Left ventricle myocardium inferior (tissue), 1 donor: ENCODE measurements at regions not wholly inside any gene's neighbourhood (a gene's known extent, or its start where the extent isn't known, plus 50 kb on each side); places are given as distances from the start of the nearest gene placed in this dataset.

ENCODE experiments used
- DNase-seq: peaks from one replicate; pipeline ENCODE4 v3.0.0-alpha.2; 2020
- H3K27ac ChIP-seq: fragments of 200-600 bp; replicated peaks from 2 replicates; pipeline ENCODE4 v1.8.0; 2021
- H3K27me3 ChIP-seq: fragments of 200-600 bp; 2 replicates; pipeline ENCODE4 v1.8.0; 2021; ENCODE audit warnings: low read depth
- H3K36me3 ChIP-seq: fragments of 200-600 bp; 2 replicates; pipeline ENCODE4 v1.8.0; 2021
- H3K4me1 ChIP-seq: fragments of 200-600 bp; 2 replicates; pipeline ENCODE4 v1.8.0; 2021
- H3K4me3 ChIP-seq: fragments of 200-600 bp; 2 replicates; pipeline ENCODE4 v1.8.0; 2021; ENCODE audit warnings: mild to moderate bottlenecking, moderate library complexity
- H3K9me3 ChIP-seq: fragments of 200-600 bp; replicated peaks from 2 replicates; pipeline ENCODE4 v1.8.0; 2021
- CTCF ChIP-seq: fragments of 200-600 bp; IDR thresholded peaks from 2 replicates; pipeline ENCODE4 v1.8.0; 2021; ENCODE audit warnings: antibody characterized with exemption, mild to moderate bottlenecking, borderline replicate concordance
- intact Hi-C: fragments of 100-400 bp; cut with micrococcal nuclease; formaldehyde crosslinking; loops from one replicate; pipeline ENCODE4 v1.11.0; 2022
- donor health status: DM: no; HTN: yes; CAD: no; lungs with severe emphysema.

GRCh38 chr3:104731074-104731473, 635.6 kb upstream of the ALCAM start:
- no peak for DNase-seq
- H3K4me1 ChIP-seq, result no peaks in the 10 kb centered on the region
- no peaks in the 10 kb centered on the region for H3K36me3 ChIP-seq
- no peaks in the 10 kb centered on the region for H3K27me3 ChIP-seq
- TF ChIP-seq CTCF, result no peak
- no peak overlapping the region for H3K4me3 ChIP-seq
- no peak overlapping the region for H3K27ac ChIP-seq
- H3K9me3 ChIP-seq, result peaks cover 11% of the 10 kb centered on the region
- intact Hi-C loops, result no loop called here

- Histone ChIP-seq H3K4me3 (no peak overlapping the region), H3K4me1 (no peaks in the 10 kb centered on the region), H3K27me3 (no peaks in the 10 kb centered on the region), H3K9me3 (no peaks in the 10 kb centered on the region), H3K27ac (no peak overlapping the region), H3K36me3 (no peaks in the 10 kb centered on the region)
- no peak for TF ChIP-seq CTCF
- intact Hi-C loops, result no loop called here
- no peak for DNase-seq
Measured at GRCh38 chr3:104734627-104735026, 632.1 kb upstream of the ALCAM start.

- Histone ChIP-seq H3K4me1 (no peaks in the 10 kb centered on the region), H3K27ac (no peak overlapping the region), H3K4me3 (no peak overlapping the region), H3K9me3 (no peaks in the 10 kb centered on the region), H3K36me3 (no peaks in the 10 kb centered on the region), H3K27me3 (no peaks in the 10 kb centered on the region)
- TF ChIP-seq CTCF, result no peak
- intact Hi-C loops, result no loop called here
- DNase-seq, result no peak
Measured at GRCh38 chr3:104735691-104736090, 631.0 kb upstream of the ALCAM start.

- Histone ChIP-seq H3K4me3 (no peak overlapping the region), H3K4me1 (no peaks in the 10 kb centered on the region), H3K27ac (no peak overlapping the region), H3K27me3 (no peaks in the 10 kb centered on the region), H3K36me3 (no peaks in the 10 kb centered on the region), H3K9me3 (no peaks in the 10 kb centered on the region)
- TF ChIP-seq CTCF, result no peak
- intact Hi-C loops, result no loop called here
- no peak for DNase-seq
Measured at GRCh38 chr3:104738271-104738670, 628.4 kb upstream of the ALCAM start.

GRCh38 chr3:104740874-104741379, 625.8 kb upstream of the ALCAM start:
- no peaks in the 10 kb centered on the region for H3K4me1 ChIP-seq
- no peak overlapping the region for H3K4me3 ChIP-seq
- no peak for TF ChIP-seq CTCF
- no peak overlapping the region for H3K27ac ChIP-seq
- H3K9me3 ChIP-seq, result no peaks in the 10 kb centered on the region
- intact Hi-C loops, result no loop called here
- H3K36me3 ChIP-seq, result no peaks in the 10 kb centered on the region
- DNase-seq, result no peak
- H3K27me3 ChIP-seq, result no peaks in the 10 kb centered on the region

GRCh38 chr3:104742044-104742443, 624.7 kb upstream of the ALCAM start:
- Histone ChIP-seq H3K27ac (no peak overlapping the region), H3K36me3 (no peaks in the 10 kb centered on the region), H3K27me3 (no peaks in the 10 kb centered on the region), H3K9me3 (no peaks in the 10 kb centered on the region), H3K4me3 (no peak overlapping the region), H3K4me1 (no peaks in the 10 kb centered on the region)
- no peak for DNase-seq
- intact Hi-C loops, result no loop called here
- TF ChIP-seq CTCF, result no peak
